ENCODE measurements at regions not wholly inside any gene's neighbourhood (a gene's known extent, or its start where the extent isn't known, plus 50 kb on each side); places are given as distances from the start of the nearest gene placed in this dataset.

DNA sequence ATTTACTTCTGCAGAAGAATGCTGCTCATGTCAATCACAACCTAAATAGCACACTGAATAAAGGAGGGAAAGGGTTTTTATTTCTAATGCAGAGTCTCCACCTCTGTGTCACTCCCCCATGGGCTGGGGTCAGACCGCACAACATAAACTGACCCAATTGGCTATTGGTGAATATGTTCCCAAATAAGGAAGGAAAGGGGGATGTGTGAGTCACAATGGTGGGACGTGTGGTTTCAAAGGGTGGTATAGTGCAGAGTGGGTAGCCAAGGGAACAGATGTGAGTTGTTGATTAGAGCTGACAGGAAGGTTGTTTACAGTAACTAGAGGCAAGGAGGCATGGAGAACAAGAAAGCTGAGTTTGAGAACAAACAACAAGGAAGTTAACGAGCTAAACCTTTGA, 491.8 kb downstream of the ZPLD1 start:
- no peak overlapping the region for H3T11ph ChIP-seq (ENCODE audit: low read length)
- no peak overlapping the region for H2BK120ac ChIP-seq (ENCODE audit: low read depth, low read length, poor library complexity, severe bottlenecking)
- H3K79me2 ChIP-seq (ENCODE audit: insufficient read depth, low read length): no peaks in the 10 kb centered on the region
- no peak overlapping the region for H3K9ac ChIP-seq (ENCODE audit: extremely low read depth, insufficient read length, low read length)
- H3K36me3 Mint-ChIP-seq (ENCODE audit: insufficient read depth in 1 of 3, low read depth in 3 of 3): peaks cover 7 to 20% (median 19%) of the 10 kb centered on the region in 3 experiments
- H3K4me2 ChIP-seq (ENCODE audit: insufficient read depth, insufficient read length, low read length): no peak overlapping the region
- no peak overlapping the region for H2BK15ac ChIP-seq (ENCODE audit: low read depth, low read length)
- peaks cover 19 to 36% of the 10 kb centered on the region in 2 experiments for H3K9me3 Mint-ChIP-seq
- H2BK5ac ChIP-seq (ENCODE audit: insufficient read length, low read length): no peak overlapping the region
- DNase-seq: peak; percentile 59
- no peak overlapping the region for H2AFZ ChIP-seq (ENCODE audit: low read length)
- no peak overlapping the region for H3K14ac ChIP-seq (ENCODE audit: insufficient read depth, low read length)
- no CpG with 5 or more reads among the region's 3 CpGs for WGBS (ENCODE audit: extremely low coverage, insufficient read length, low lambda C conversion rate)
- no peaks in the 10 kb centered on the region for H3K27me3 ChIP-seq (ENCODE audit: insufficient read depth, low read length)
- no peaks in the 10 kb centered on the region for H3K27me3 Mint-ChIP-seq (ENCODE audit: low read depth)
- no peak overlapping the region for H4K8ac ChIP-seq (replicated peaks; ENCODE audit: insufficient read length, low read depth, low read length)
- no peak overlapping the region for H2BK12ac ChIP-seq (ENCODE audit: insufficient read length, low read depth, low read length)
- H3K18ac ChIP-seq (ENCODE audit: insufficient read length, low read depth, low read length): no peak overlapping the region
- no peak overlapping the region for H4K5ac ChIP-seq (ENCODE audit: insufficient read length, low read depth, low read length)
- TF ChIP-seq, protein P1, sequence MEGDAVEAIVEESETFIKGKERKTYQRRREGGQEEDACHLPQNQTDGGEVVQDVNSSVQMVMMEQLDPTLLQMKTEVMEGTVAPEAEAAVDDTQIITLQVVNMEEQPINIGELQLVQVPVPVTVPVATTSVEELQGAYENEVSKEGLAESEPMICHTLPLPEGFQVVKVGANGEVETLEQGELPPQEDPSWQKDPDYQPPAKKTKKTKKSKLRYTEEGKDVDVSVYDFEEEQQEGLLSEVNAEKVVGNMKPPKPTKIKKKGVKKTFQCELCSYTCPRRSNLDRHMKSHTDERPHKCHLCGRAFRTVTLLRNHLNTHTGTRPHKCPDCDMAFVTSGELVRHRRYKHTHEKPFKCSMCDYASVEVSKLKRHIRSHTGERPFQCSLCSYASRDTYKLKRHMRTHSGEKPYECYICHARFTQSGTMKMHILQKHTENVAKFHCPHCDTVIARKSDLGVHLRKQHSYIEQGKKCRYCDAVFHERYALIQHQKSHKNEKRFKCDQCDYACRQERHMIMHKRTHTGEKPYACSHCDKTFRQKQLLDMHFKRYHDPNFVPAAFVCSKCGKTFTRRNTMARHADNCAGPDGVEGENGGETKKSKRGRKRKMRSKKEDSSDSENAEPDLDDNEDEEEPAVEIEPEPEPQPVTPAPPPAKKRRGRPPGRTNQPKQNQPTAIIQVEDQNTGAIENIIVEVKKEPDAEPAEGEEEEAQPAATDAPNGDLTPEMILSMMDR (conservative IDR thresholded peaks at IDR 0.05): no peak
- no peaks in the 10 kb centered on the region for H4K20me1 ChIP-seq (ENCODE audit: control insufficient read depth, insufficient read depth, insufficient read length)
- no peak overlapping the region for H3K23ac ChIP-seq (ENCODE audit: insufficient read length, low read depth, low read length)
- H4K91ac ChIP-seq (ENCODE audit: insufficient read length, low read depth, low read length): no peak overlapping the region
- H3K4me1 Mint-ChIP-seq: peaks cover 7 to 13% of the 10 kb centered on the region in 2 experiments; a peak in 3 of 4 replicates
- no peaks in the 10 kb centered on the region; the same call in 1 of the 2 replicates for H3K4me1 ChIP-seq (ENCODE audit: insufficient read depth, low read length)
- no peak overlapping the region for H3K56ac ChIP-seq (ENCODE audit: insufficient read length, low read depth, low read length)
- H3K27ac ChIP-seq (ENCODE audit: insufficient read length, low read depth, low read length): peak overlapping the region; percentile 39
- H2AK5ac ChIP-seq (ENCODE audit: insufficient read length, low read length): no peak overlapping the region
- no peaks in the 10 kb centered on the region for H3K23me2 ChIP-seq (ENCODE audit: insufficient read length, low read depth, low read length, poor library complexity, severe bottlenecking)
- no peak overlapping the region for H3K4ac ChIP-seq (ENCODE audit: low read depth, low read length)
- peaks cover 9% of the 10 kb centered on the region for H3K9me3 ChIP-seq (ENCODE audit: control insufficient read depth, low read depth, low read length)
- no peak overlapping the region for H3K4me3 Mint-ChIP-seq
- H3K27ac Mint-ChIP-seq: no peak overlapping the region
- no peak overlapping the region for H2BK20ac ChIP-seq (ENCODE audit: low read depth, low read length, poor library complexity, severe bottlenecking)
- no peaks in the 10 kb centered on the region for H3K79me1 ChIP-seq (ENCODE audit: insufficient read depth, low read depth, low read length, poor library complexity, severe bottlenecking)
